Suprapubic skin (tissue), 4 donors: ENCODE measurements at regions not wholly inside any gene's neighbourhood (a gene's known extent, or its start where the extent isn't known, plus 50 kb on each side); places are given as distances from the start of the nearest gene placed in this dataset.
"Not testable (repeated sequence)": the region's sequence is repeated elsewhere in the genome, so short reads cannot be mapped to it uniquely, and the experiment has no call there.

ENCODE experiments used
- DNase-seq, 2 donors: peaks; one replicate each; pipeline ENCODE4 v3.0.0-alpha.2; 2019; ENCODE audit warnings: low spot score in 2 of 2
- H3K27ac ChIP-seq: fragments of 200-600 bp; sonication (generic); one replicate; pipeline ENCODE4 v1.5.1; 2019
- H3K27me3 ChIP-seq: fragments of 200-600 bp; sonication (generic); one replicate; pipeline ENCODE4 v1.5.1; 2019
- H3K36me3 ChIP-seq: fragments of 200-600 bp; sonication (generic); one replicate; pipeline ENCODE4 v1.5.1; 2019
- H3K4me1 ChIP-seq: fragments of 200-600 bp; sonication (generic); one replicate; pipeline ENCODE4 v1.5.1; 2019
- H3K4me3 ChIP-seq: fragments of 200-600 bp; sonication (generic); one replicate; pipeline ENCODE4 v1.5.1; 2019; ENCODE audit warnings: mild to moderate bottlenecking
- H3K9me3 ChIP-seq: fragments of 200-600 bp; sonication (generic); one replicate; pipeline ENCODE4 v1.5.1; 2019
- EP300 ChIP-seq: sonication (generic); formaldehyde crosslinking; IDR thresholded peaks from one replicate; pipeline ENCODE4 v1.6.1; 2017; ENCODE audit warnings: antibody characterized with exemption
- POLR2A ChIP-seq, 2 donors: fragments of 450-650 bp; IDR thresholded peaks; one replicate each; pipeline ENCODE4 v1.6.1; 2017; ENCODE audit warnings: antibody characterized with exemption in 2 of 2, mild to moderate bottlenecking in 2 of 2, moderate library complexity in 2 of 2
- POLR2AphosphoS5 ChIP-seq, 3 donors: sonication (generic); formaldehyde crosslinking; IDR thresholded peaks; one replicate each; pipeline ENCODE4 v1.6.1; 2017; ENCODE audit warnings: antibody characterized with exemption in 3 of 3
- WGBS: methylation state at CpG from one replicate; pipeline ENCODE4 v1.1.5; 2018; 5-methylcytosine and 5-hydroxymethylcytosine counted together
- TF ChIP-seq, protein P1 (sequence below), 2 donors: fragments of 200-600 bp in 1 of 2; fragments of 450-650 bp in 1 of 2; sonication (generic) in 1 of 2; IDR thresholded peaks; one replicate each; pipeline ENCODE4 v1.5.1; 2016 to 2019; ENCODE audit warnings: antibody characterized with exemption in 2 of 2, mild to moderate bottlenecking in 1 of 2, moderate library complexity in 1 of 2

DNA sequence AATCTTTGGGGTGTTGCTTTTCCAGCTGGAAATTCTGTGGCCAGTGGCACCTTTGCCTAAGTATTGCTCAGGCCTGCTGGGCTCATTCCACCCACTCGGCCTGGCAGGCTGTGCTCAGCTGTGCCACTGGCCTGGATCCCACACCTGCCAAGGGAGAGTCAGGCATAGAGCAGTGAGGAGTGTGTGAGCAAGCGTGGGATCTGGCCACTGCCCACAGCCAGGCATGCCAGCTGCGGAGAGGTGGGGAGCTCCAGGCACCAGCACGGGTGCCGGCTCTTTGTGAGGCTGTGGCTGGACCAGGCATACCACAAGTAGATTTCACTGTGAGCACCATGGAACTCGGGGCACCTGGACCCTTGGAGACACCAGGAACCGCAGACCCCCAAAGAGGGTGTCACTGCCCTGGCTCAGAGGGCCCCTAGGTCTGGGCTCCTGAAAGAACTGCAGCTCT, 118.1 kb upstream of the MAP2 start:
- Histone ChIP-seq H3K27me3 (no peaks in the 10 kb centered on the region), H3K9me3 (no peaks in the 10 kb centered on the region), H3K27ac (no peak overlapping the region), H3K36me3 (no peaks in the 10 kb centered on the region), H3K4me3 (no peak overlapping the region), H3K4me1 (no peaks in the 10 kb centered on the region)
- DNase-seq: no peak
- TF ChIP-seq, protein P1, sequence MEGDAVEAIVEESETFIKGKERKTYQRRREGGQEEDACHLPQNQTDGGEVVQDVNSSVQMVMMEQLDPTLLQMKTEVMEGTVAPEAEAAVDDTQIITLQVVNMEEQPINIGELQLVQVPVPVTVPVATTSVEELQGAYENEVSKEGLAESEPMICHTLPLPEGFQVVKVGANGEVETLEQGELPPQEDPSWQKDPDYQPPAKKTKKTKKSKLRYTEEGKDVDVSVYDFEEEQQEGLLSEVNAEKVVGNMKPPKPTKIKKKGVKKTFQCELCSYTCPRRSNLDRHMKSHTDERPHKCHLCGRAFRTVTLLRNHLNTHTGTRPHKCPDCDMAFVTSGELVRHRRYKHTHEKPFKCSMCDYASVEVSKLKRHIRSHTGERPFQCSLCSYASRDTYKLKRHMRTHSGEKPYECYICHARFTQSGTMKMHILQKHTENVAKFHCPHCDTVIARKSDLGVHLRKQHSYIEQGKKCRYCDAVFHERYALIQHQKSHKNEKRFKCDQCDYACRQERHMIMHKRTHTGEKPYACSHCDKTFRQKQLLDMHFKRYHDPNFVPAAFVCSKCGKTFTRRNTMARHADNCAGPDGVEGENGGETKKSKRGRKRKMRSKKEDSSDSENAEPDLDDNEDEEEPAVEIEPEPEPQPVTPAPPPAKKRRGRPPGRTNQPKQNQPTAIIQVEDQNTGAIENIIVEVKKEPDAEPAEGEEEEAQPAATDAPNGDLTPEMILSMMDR (IDR thresholded peaks at IDR 0.05): no peak
- no peak for TF ChIP-seq EP300
- TF ChIP-seq POLR2AphosphoS5 (IDR thresholded peaks at IDR 0.05): no peak
- TF ChIP-seq POLR2A (IDR thresholded peaks at IDR 0.05): no peak
- 77% methylated on average over 5 of the region's 7 CpGs for WGBS

DNA sequence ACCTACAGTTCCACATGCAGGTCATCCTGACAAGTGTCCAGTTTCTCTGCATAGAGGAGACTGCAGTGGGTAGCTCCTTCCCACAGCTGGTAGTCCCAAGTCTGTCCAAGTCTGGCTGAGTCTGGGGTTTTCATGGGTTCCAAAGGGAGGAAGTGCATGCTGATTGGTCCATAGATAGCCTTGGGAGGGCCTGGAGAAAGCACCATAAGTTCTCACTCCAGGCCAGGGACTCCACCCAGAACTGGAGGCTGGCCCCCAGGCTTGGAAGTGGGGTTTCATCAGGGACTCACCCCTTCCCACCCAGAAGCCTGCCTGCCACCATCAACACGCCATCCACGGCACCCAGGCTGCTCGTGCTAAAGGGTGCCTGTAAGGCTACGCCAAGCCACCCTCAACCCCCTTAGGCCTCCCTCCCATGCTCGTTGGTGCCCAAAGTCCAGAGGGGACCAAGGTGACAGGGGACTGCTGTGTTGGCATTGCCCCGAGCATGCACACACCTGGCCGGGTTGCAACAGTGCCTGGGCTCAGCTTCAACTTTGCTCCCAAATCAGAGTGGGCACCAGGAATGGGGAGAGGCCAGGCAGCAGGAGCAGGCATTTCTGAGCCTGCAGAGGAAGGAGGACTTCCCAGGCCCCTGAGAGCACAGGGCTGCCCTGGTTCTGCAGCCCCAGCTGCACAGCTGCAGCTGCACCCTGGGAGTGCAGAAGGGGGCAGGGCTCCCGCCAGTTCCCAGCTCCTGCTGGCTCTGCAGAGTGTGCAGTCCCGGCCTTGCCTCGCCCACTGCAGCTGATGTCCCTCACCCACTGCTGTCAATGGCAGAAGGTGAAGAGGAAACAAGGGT, 116.5 kb upstream of the MAP2 start:
- Histone ChIP-seq H3K27ac (no peak overlapping the region), H3K36me3 (no peaks in the 10 kb centered on the region), H3K9me3 (no peaks in the 10 kb centered on the region), H3K4me1 (no peaks in the 10 kb centered on the region), H3K4me3 (no peak overlapping the region), H3K27me3 (no peaks in the 10 kb centered on the region)
- WGBS: 52% methylated on average over 3 of the region's 10 CpGs
- TF ChIP-seq EP300: no peak
- TF ChIP-seq, protein P1 (IDR thresholded peaks at IDR 0.05): no peak
- TF ChIP-seq POLR2A (IDR thresholded peaks at IDR 0.05): no peak
- TF ChIP-seq POLR2AphosphoS5 (IDR thresholded peaks at IDR 0.05): no peak
- no peak for DNase-seq

DNA sequence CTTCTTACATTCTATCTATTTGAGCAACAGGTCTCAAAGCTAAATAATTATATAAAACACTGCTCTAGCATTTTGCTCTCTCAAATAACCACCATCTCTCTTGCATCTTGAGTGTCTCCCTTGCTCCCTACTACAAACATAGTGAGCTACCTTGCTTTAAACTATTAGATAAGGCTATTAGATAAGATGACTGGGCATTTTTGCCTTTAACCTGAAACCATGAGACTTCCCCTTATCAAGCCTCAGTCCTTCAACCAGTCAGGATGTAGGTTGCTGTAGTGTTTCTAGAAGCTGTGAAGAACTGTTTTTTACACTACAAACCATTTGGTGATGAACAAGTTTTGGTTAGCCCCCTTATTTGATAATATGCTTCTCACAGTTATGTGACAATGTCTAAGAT, 115.4 kb upstream of the MAP2 start:
- Histone ChIP-seq H3K27me3 (no peaks in the 10 kb centered on the region), H3K4me3 (no peak overlapping the region), H3K27ac (no peak overlapping the region), H3K4me1 (no peaks in the 10 kb centered on the region), H3K36me3 (no peaks in the 10 kb centered on the region), H3K9me3 (no peaks in the 10 kb centered on the region)
- DNase-seq: no peak
- TF ChIP-seq POLR2AphosphoS5 (IDR thresholded peaks at IDR 0.05): no peak
- TF ChIP-seq EP300: no peak
- TF ChIP-seq POLR2A (IDR thresholded peaks at IDR 0.05): no peak
- TF ChIP-seq, protein P1 (IDR thresholded peaks at IDR 0.05): no peak

DNA sequence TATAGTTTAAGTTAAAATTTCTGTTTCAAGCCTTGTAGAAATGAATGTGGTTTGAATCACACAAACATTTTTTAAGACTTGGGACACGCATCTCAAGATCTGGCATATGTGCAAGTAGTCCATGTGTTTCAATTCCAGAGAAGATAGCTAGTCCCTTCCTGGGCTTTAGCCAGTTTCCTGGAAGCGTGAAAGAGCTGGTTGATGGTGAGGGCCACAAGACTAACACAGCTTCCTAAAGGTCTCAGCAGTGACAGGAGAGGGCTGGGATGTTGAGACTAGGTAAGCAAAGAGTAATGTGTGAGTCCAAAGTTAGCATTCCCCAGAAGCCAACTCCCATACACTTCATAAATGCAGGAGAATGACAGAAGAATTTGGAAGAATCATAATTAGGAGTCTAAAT, 111.9 kb upstream of the MAP2 start:
- WGBS: 51% methylated on average over 2 of the region's 2 CpGs

DNA sequence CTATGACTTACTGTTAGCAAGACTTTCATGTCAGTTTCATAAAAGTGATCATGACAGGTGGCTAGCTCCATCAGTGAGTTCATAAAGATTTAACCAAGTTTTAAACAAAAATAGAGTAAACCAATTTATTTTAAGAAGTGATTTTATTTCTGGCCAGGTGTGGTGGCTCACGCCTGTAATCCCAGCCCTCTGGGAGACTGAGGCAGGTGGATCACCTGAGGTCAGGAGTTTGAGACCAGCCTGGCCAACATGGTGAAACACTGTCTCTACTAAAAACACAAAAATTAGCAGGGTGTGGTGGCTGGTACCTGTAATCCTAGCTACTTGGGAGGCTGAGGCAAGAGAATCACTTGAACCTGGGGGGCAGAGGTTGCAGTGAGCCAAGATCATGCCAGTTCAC, 111.4 kb upstream of the MAP2 start:
- H3K27ac ChIP-seq, H3K4me3 ChIP-seq, H3K9me3 ChIP-seq, H3K36me3 ChIP-seq, H3K27me3 ChIP-seq, DNase-seq, H3K4me1 ChIP-seq: not testable (repeated sequence)
- 88% methylated on average over 1 of the region's 1 CpG for WGBS

More for the DNA sequence above, 111.9 kb upstream of the MAP2 start:
- H3K4me3 ChIP-seq: no peak overlapping the region
- no peaks in the 10 kb centered on the region for H3K9me3 ChIP-seq
- H3K27ac ChIP-seq: no peak overlapping the region
- TF ChIP-seq POLR2AphosphoS5 (IDR thresholded peaks at IDR 0.05): no peak
- no peak for TF ChIP-seq EP300
- no peak for TF ChIP-seq POLR2A (IDR thresholded peaks at IDR 0.05)
- TF ChIP-seq, protein P1 (IDR thresholded peaks at IDR 0.05): no peak
- no peak for DNase-seq
- no peaks in the 10 kb centered on the region for H3K36me3 ChIP-seq
- H3K27me3 ChIP-seq: no peaks in the 10 kb centered on the region
- no peaks in the 10 kb centered on the region for H3K4me1 ChIP-seq
